ENCODE measurements at regions not wholly inside any gene's neighbourhood (a gene's known extent, or its start where the extent isn't known, plus 50 kb on each side); places are given as distances from the start of the nearest gene placed in this dataset.

DNA sequence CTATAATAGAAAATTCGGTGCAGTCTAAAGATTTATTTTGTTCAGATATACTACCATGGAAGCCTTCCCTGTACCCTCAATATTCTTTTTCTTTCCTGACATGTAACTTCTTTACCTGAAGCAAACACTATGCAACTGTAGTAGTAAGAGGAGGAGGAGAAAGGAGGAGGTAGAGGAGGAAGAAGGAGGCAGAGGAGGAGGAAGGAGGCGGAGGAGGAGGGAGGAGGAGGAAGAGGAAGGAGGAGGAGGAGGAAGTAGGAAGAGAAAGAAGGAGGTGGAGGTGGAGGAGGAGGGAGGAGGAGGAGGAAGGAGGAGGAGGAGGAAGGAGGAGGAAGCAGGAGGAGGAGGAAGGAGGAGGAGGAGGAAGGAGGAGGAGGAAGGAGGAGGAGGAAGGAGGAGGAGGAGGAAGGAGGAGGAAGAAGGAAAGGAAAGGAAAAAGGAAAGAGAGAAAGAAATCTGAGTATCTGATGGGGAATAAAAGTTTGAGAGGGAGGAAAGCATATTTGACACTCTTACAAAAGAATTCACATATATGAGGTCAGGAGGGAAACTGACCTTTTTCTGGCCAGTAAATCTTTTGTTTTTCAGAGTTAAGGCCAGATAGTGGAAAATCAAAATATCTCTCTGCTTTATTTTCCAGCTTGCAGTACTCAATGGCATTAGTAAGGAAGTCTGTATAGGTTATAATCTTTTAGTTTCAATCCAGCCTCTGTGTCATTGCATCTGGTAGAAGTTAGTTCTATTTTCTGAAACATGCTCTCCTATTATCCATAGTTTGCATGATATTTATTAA lies 114.5 kb upstream of the LPAR1 start:
- no peak for DNase-seq (ENCODE audit: low read depth)
- TF ChIP-seq, protein P1, sequence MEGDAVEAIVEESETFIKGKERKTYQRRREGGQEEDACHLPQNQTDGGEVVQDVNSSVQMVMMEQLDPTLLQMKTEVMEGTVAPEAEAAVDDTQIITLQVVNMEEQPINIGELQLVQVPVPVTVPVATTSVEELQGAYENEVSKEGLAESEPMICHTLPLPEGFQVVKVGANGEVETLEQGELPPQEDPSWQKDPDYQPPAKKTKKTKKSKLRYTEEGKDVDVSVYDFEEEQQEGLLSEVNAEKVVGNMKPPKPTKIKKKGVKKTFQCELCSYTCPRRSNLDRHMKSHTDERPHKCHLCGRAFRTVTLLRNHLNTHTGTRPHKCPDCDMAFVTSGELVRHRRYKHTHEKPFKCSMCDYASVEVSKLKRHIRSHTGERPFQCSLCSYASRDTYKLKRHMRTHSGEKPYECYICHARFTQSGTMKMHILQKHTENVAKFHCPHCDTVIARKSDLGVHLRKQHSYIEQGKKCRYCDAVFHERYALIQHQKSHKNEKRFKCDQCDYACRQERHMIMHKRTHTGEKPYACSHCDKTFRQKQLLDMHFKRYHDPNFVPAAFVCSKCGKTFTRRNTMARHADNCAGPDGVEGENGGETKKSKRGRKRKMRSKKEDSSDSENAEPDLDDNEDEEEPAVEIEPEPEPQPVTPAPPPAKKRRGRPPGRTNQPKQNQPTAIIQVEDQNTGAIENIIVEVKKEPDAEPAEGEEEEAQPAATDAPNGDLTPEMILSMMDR (IDR thresholded peaks at IDR 0.05; ENCODE audit: insufficient read depth, low read depth, low read length, missing control alignments): no peak

DNA sequence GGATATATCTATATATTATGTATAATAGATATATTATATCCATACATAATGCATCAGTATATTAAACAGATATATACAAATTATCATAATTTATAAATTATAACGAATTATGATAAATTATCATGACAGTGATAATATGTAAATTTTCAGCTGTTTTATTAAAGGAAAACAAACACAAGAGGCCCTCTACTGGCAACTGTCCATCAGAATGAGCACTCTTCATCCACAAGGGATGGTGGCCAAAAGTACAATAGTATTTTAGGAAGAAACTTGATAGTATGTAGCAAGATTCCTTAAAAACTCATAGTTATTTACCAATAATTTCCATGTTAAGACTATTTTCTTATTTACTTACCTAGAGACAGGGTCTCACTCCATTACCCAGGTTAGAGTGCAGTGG lies 113.3 kb upstream of the LPAR1 start:
- TF ChIP-seq, protein P1 (IDR thresholded peaks at IDR 0.05; ENCODE audit: insufficient read depth, low read depth, low read length, missing control alignments): peak; percentile 7
- no peak overlapping the region for H3K4me3 ChIP-seq (ENCODE audit: low read depth, low read length)
- no peak for DNase-seq (ENCODE audit: low read depth)

More for the DNA sequence above, 114.5 kb upstream of the LPAR1 start:
- H3K4me3 ChIP-seq (ENCODE audit: low read depth, low read length): no peak overlapping the region

- no peak for DNase-seq (ENCODE audit: low read depth)
- H3K4me3 ChIP-seq (ENCODE audit: low read depth, low read length): no peak overlapping the region
- TF ChIP-seq, protein P1 (IDR thresholded peaks at IDR 0.05; ENCODE audit: insufficient read depth, low read depth, low read length, missing control alignments): no peak
These were observed 111.9 kb upstream of the LPAR1 start for GRCh38 chr9:111150181-111150580.

DNA sequence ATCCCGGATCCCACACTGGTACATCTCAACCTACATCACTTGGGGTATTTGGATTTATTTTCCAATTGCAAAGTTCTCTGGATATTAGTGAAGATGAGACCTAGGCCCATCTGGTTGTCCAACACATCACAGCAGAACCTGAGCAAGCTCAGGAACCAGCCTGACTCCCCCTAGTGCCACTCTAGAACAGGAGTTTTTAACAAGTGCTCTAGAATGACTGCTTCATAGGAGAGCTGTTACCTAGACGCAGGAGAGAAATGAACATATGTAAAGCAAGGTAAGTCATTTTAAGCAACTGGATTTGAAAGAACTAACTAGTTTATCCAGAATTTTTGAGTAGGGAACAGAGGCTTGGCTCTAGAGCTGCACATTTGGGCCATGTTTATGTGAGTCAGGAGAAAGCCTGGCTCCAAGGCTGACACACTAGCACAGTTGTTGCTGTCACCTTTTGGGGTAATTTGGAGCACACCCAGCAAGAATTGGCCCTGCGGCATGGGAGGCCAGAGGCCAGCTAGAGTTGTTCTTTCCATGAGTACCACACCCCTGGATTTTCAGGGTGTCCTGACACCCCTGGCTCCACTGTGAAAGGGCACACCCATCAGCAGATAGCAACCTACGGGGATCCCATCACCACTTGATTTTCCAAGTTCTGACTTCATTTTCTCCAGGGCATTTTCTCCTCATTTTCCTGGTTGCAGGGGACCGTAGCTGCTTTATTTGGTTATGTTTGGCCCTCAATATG lies 110.9 kb upstream of the LPAR1 start:
- TF ChIP-seq, protein P1 (IDR thresholded peaks at IDR 0.05; ENCODE audit: insufficient read depth, low read depth, low read length, missing control alignments): no peak
- DNase-seq (ENCODE audit: low read depth): peak; percentile 57

GRCh38 chr9:111148052-111149017 lies 110.1 kb upstream of the LPAR1 start:
- peak; percentile 24 for DNase-seq (ENCODE audit: low read depth)
- TF ChIP-seq, protein P1 (IDR thresholded peaks at IDR 0.05; ENCODE audit: insufficient read depth, low read depth, low read length, missing control alignments): no peak
- H3K4me3 ChIP-seq (ENCODE audit: low read depth, low read length): no peak overlapping the region

More for the DNA sequence above, 110.9 kb upstream of the LPAR1 start:
- H3K4me3 ChIP-seq (ENCODE audit: low read depth, low read length): no peak overlapping the region

- no peak for DNase-seq (ENCODE audit: low read depth)
- TF ChIP-seq, protein P1 (IDR thresholded peaks at IDR 0.05; ENCODE audit: insufficient read depth, low read depth, low read length, missing control alignments): no peak
- H3K4me3 ChIP-seq (ENCODE audit: low read depth, low read length): no peak overlapping the region
These were observed 108.8 kb upstream of the LPAR1 start for GRCh38 chr9:111147041-111147440.

Data from GM12865 (cell line).